Activated naive CD4-positive, alpha-beta T cell treated with anti-CD3 and anti-CD28 coated beads, Interleukin-2, amount 10 ng/mL, durations not matched to agents 7 days and 5 days (primary cell): ENCODE measurements at regions not wholly inside any gene's neighbourhood (a gene's known extent, or its start where the extent isn't known, plus 50 kb on each side); places are given as distances from the start of the nearest gene placed in this dataset.

Experiments used
- CTCF ChIA-PET: fragments of 350-600 bp; sonication (Branson Sonifier 250); formaldehyde crosslinking; loops from one replicate; lab custom pipeline; 2021; ENCODE audit warnings: antibody characterized with exemption; lab: Charles Lee
- DNase-seq: peaks from one replicate; pipeline ENCODE4 v3.0.0-alpha.2; 2020
- H3K27ac Mint-ChIP-seq: one replicate; pipeline ENCODE4 v1.8.0; 2021; ENCODE audit warnings: mild to moderate bottlenecking, moderate library complexity, mixed read lengths
- H3K27me3 Mint-ChIP-seq: one replicate; pipeline ENCODE4 v1.8.0; 2021; ENCODE audit warnings: mild to moderate bottlenecking, mixed read lengths
- H3K36me3 Mint-ChIP-seq: one replicate; pipeline ENCODE4 v1.8.0; 2021; ENCODE audit warnings: mixed read lengths
- H3K4me1 Mint-ChIP-seq: one replicate; pipeline ENCODE4 v1.8.0; 2021; ENCODE audit warnings: mixed read lengths
- H3K4me3 Mint-ChIP-seq: one replicate; pipeline ENCODE4 v1.8.0; 2021; ENCODE audit warnings: mild to moderate bottlenecking, moderate library complexity, mixed read lengths
- H3K9me3 Mint-ChIP-seq: one replicate; pipeline ENCODE4 v1.8.0; 2021; ENCODE audit warnings: mixed read lengths

- no peaks in the 10 kb centered on the region for H3K27me3 Mint-ChIP-seq
- no peaks in the 10 kb centered on the region for H3K4me1 Mint-ChIP-seq
- no peak overlapping the region for H3K4me3 Mint-ChIP-seq
- peaks cover 5% of the 10 kb centered on the region for H3K9me3 Mint-ChIP-seq
- H3K36me3 Mint-ChIP-seq, result no peaks in the 10 kb centered on the region
- H3K27ac Mint-ChIP-seq, result no peak overlapping the region
- no peak for DNase-seq
- CTCF ChIA-PET, result no interaction called here
Measured at GRCh38 chr7:46972205-46972604, 609.7 kb downstream of the TNS3 start.

GRCh38 chr7:46970476-46970875, 611.4 kb downstream of the TNS3 start:
- H3K9me3 Mint-ChIP-seq, result peaks cover 7% of the 10 kb centered on the region

GRCh38 chr7:46970131-46970430, 611.8 kb downstream of the TNS3 start:
- no peaks in the 10 kb centered on the region for H3K4me1 Mint-ChIP-seq
- H3K27ac Mint-ChIP-seq, result no peak overlapping the region
- H3K4me3 Mint-ChIP-seq, result no peak overlapping the region
- H3K9me3 Mint-ChIP-seq, result peaks cover 8% of the 10 kb centered on the region
- no peaks in the 10 kb centered on the region for H3K27me3 Mint-ChIP-seq
- no peaks in the 10 kb centered on the region for H3K36me3 Mint-ChIP-seq
- no peak for DNase-seq
- CTCF ChIA-PET, result no interaction called here

More at GRCh38 chr7:46970476-46970875, 611.4 kb downstream of the TNS3 start:
- DNase-seq, result no peak
- CTCF ChIA-PET, result no interaction called here
- H3K27me3 Mint-ChIP-seq, result no peaks in the 10 kb centered on the region
- no peaks in the 10 kb centered on the region for H3K36me3 Mint-ChIP-seq
- no peak overlapping the region for H3K27ac Mint-ChIP-seq
- H3K4me3 Mint-ChIP-seq, result no peak overlapping the region
- H3K4me1 Mint-ChIP-seq, result no peaks in the 10 kb centered on the region

GRCh38 chr7:46969303-46970130, 612.4 kb downstream of the TNS3 start:
- Mint-ChIP-seq H3K27me3 (no peaks in the 10 kb centered on the region), H3K36me3 (no peaks in the 10 kb centered on the region), H3K27ac (no peak overlapping the region), H3K4me1 (no peaks in the 10 kb centered on the region), H3K4me3 (no peak overlapping the region), H3K9me3 (peaks cover 14% of the 10 kb centered on the region)
- CTCF ChIA-PET, result no interaction called here
- no peak for DNase-seq

GRCh38 chr7:46968003-46968402, 613.9 kb downstream of the TNS3 start:
- no peak overlapping the region for H3K27ac Mint-ChIP-seq
- no peak overlapping the region for H3K4me3 Mint-ChIP-seq
- CTCF ChIA-PET, result no interaction called here
- no peaks in the 10 kb centered on the region for H3K27me3 Mint-ChIP-seq
- DNase-seq, result no peak
- H3K36me3 Mint-ChIP-seq, result no peaks in the 10 kb centered on the region
- no peaks in the 10 kb centered on the region for H3K4me1 Mint-ChIP-seq
- H3K9me3 Mint-ChIP-seq, result peaks cover 23% of the 10 kb centered on the region

GRCh38 chr7:46963719-46964118, 618.2 kb downstream of the TNS3 start:
- Mint-ChIP-seq H3K4me1 (no peaks in the 10 kb centered on the region), H3K4me3 (no peak overlapping the region), H3K36me3 (no peaks in the 10 kb centered on the region), H3K27me3 (no peaks in the 10 kb centered on the region), H3K9me3 (peaks cover 30% of the 10 kb centered on the region), H3K27ac (no peak overlapping the region)
- DNase-seq, result no peak
- CTCF ChIA-PET, result no interaction called here

GRCh38 chr7:46960970-46961369, 620.9 kb downstream of the TNS3 start:
- H3K4me3 Mint-ChIP-seq, result no peak overlapping the region
- no peaks in the 10 kb centered on the region for H3K36me3 Mint-ChIP-seq
- no peak overlapping the region for H3K27ac Mint-ChIP-seq
- no peaks in the 10 kb centered on the region for H3K27me3 Mint-ChIP-seq
- no peaks in the 10 kb centered on the region for H3K4me1 Mint-ChIP-seq
- CTCF ChIA-PET, result no interaction called here
- H3K9me3 Mint-ChIP-seq, result peaks cover 25% of the 10 kb centered on the region
- DNase-seq, result no peak

GRCh38 chr7:46957195-46957594, 624.7 kb downstream of the TNS3 start:
- CTCF ChIA-PET, result no interaction called here
- H3K4me3 Mint-ChIP-seq, result no peak overlapping the region
- no peak for DNase-seq
- H3K36me3 Mint-ChIP-seq, result no peaks in the 10 kb centered on the region
- H3K27me3 Mint-ChIP-seq, result no peaks in the 10 kb centered on the region
- no peak overlapping the region for H3K27ac Mint-ChIP-seq
- H3K4me1 Mint-ChIP-seq, result no peaks in the 10 kb centered on the region
- H3K9me3 Mint-ChIP-seq, result peaks cover 9% of the 10 kb centered on the region

- no peaks in the 10 kb centered on the region for H3K36me3 Mint-ChIP-seq
- CTCF ChIA-PET, result no interaction called here
- no peaks in the 10 kb centered on the region for H3K4me1 Mint-ChIP-seq
- H3K9me3 Mint-ChIP-seq, result peaks cover 6% of the 10 kb centered on the region
- H3K4me3 Mint-ChIP-seq, result no peak overlapping the region
- DNase-seq, result no peak
- H3K27me3 Mint-ChIP-seq, result no peaks in the 10 kb centered on the region
- H3K27ac Mint-ChIP-seq, result no peak overlapping the region
Measured at GRCh38 chr7:46955531-46955930, 626.4 kb downstream of the TNS3 start.

GRCh38 chr7:46954181-46954580, 627.7 kb downstream of the TNS3 start:
- CTCF ChIA-PET, result no interaction called here
- Mint-ChIP-seq H3K36me3 (no peaks in the 10 kb centered on the region), H3K27ac (no peak overlapping the region), H3K4me1 (no peaks in the 10 kb centered on the region), H3K9me3 (peaks cover 6% of the 10 kb centered on the region), H3K4me3 (no peak overlapping the region), H3K27me3 (no peaks in the 10 kb centered on the region)
- no peak for DNase-seq

- CTCF ChIA-PET, result no interaction called here
- Mint-ChIP-seq H3K27me3 (no peaks in the 10 kb centered on the region), H3K27ac (no peak overlapping the region), H3K36me3 (no peaks in the 10 kb centered on the region), H3K9me3 (peaks cover 6% of the 10 kb centered on the region), H3K4me3 (no peak overlapping the region), H3K4me1 (no peaks in the 10 kb centered on the region)
- DNase-seq, result no peak
Measured at GRCh38 chr7:46953008-46953407, 628.9 kb downstream of the TNS3 start.

GRCh38 chr7:46949270-46949931, 632.5 kb downstream of the TNS3 start:
- H3K4me3 Mint-ChIP-seq, result no peak overlapping the region
- H3K27ac Mint-ChIP-seq, result no peak overlapping the region
- no peaks in the 10 kb centered on the region for H3K36me3 Mint-ChIP-seq
- no peaks in the 10 kb centered on the region for H3K4me1 Mint-ChIP-seq
- CTCF ChIA-PET, result no interaction called here
- peaks cover 6% of the 10 kb centered on the region for H3K9me3 Mint-ChIP-seq
- no peak for DNase-seq
- no peaks in the 10 kb centered on the region for H3K27me3 Mint-ChIP-seq

GRCh38 chr7:46948716-46949115, 633.2 kb downstream of the TNS3 start:
- Mint-ChIP-seq H3K9me3 (peaks cover 6% of the 10 kb centered on the region), H3K36me3 (no peaks in the 10 kb centered on the region), H3K27me3 (no peaks in the 10 kb centered on the region), H3K27ac (no peak overlapping the region), H3K4me3 (no peak overlapping the region), H3K4me1 (no peaks in the 10 kb centered on the region)
- CTCF ChIA-PET, result no interaction called here
- DNase-seq, result no peak

- no peak for DNase-seq
- CTCF ChIA-PET, result no interaction called here
- Mint-ChIP-seq H3K36me3 (no peaks in the 10 kb centered on the region), H3K9me3 (no peaks in the 10 kb centered on the region), H3K27me3 (no peaks in the 10 kb centered on the region), H3K4me3 (no peak overlapping the region), H3K4me1 (no peaks in the 10 kb centered on the region), H3K27ac (no peak overlapping the region)
Measured at GRCh38 chr7:46945328-46945727, 636.6 kb downstream of the TNS3 start.

GRCh38 chr7:46943996-46944395, 637.9 kb downstream of the TNS3 start:
- Mint-ChIP-seq H3K27me3 (no peaks in the 10 kb centered on the region), H3K4me1 (no peaks in the 10 kb centered on the region), H3K9me3 (no peaks in the 10 kb centered on the region), H3K27ac (no peak overlapping the region), H3K4me3 (no peak overlapping the region), H3K36me3 (no peaks in the 10 kb centered on the region)
- no peak for DNase-seq
- CTCF ChIA-PET, result interaction anchor here (0.9 kb wide), 1 partner anchor 79 kb away, joined by 3 read pairs; no protein-coding TSS in a partner anchor
